ENCODE measurements at regions not wholly inside any gene's neighbourhood (a gene's known extent, or its start where the extent isn't known, plus 50 kb on each side); places are given as distances from the start of the nearest gene placed in this dataset.

- TF ChIP-seq POLR2A (IDR thresholded peaks at IDR 0.05), result no peak
- no peak for TF ChIP-seq CTCF (IDR thresholded peaks at IDR 0.05)
- Histone ChIP-seq H3K9me3 (no peaks in the 10 kb centered on the region), H3K36me3 (no peaks in the 10 kb centered on the region), H3K4me3 (replicated peaks in 1 of 3) (no peak overlapping the region), H3K27me3 (no peaks in the 10 kb centered on the region), H3K4me1 (no peaks in the 10 kb centered on the region), H3K27ac (no peak overlapping the region)
- intact Hi-C loops (cut with DNase I), result no loop called here
- peak; percentile 63 to 67 for DNase-seq
- WGBS, 2 donors, result 25 to 29% methylated on average over 1 of the region's 1 CpG
These were observed 231.0 kb upstream of the B3GALT2 start for GRCh38 chr1:193417403-193417802.

GRCh38 chr1:193416226-193417024 lies 230.0 kb upstream of the B3GALT2 start:
- WGBS, 2 donors, result 92% methylated on average over 7 of the region's 7 CpGs
- no peaks in the 10 kb centered on the region for H3K9me3 ChIP-seq
- H3K27me3 ChIP-seq, result no peaks in the 10 kb centered on the region
- H3K36me3 ChIP-seq, result no peaks in the 10 kb centered on the region
- TF ChIP-seq CTCF (IDR thresholded peaks at IDR 0.05), result no peak
- no peak for TF ChIP-seq POLR2A (IDR thresholded peaks at IDR 0.05)
- no peak overlapping the region for H3K27ac ChIP-seq
- H3K4me1 ChIP-seq, result no peaks in the 10 kb centered on the region
- intact Hi-C loops (cut with DNase I), result no loop called here
- H3K4me3 ChIP-seq (replicated peaks in 1 of 3), result no peak overlapping the region
- no peak for DNase-seq

- H3K9me3 ChIP-seq, result no peaks in the 10 kb centered on the region
- no peaks in the 10 kb centered on the region for H3K27me3 ChIP-seq
- DNase-seq, result no peak
- H3K27ac ChIP-seq, result no peak overlapping the region
- H3K4me3 ChIP-seq (replicated peaks in 1 of 3), result no peak overlapping the region
- intact Hi-C loops (cut with DNase I), result no loop called here
- WGBS, 2 donors, result 81 to 82% methylated on average over 3 of the region's 3 CpGs
- no peak for TF ChIP-seq CTCF (IDR thresholded peaks at IDR 0.05)
- H3K36me3 ChIP-seq, result no peaks in the 10 kb centered on the region
- H3K4me1 ChIP-seq, result no peaks in the 10 kb centered on the region
These were observed 228.8 kb upstream of the B3GALT2 start for GRCh38 chr1:193415256-193415655.

GRCh38 chr1:193413376-193413775 lies 227.0 kb upstream of the B3GALT2 start:
- Histone ChIP-seq H3K36me3 (no peaks in the 10 kb centered on the region), H3K27ac (no peak overlapping the region), H3K9me3 (no peaks in the 10 kb centered on the region), H3K4me1 (peaks cover 0 to 3% of the 10 kb centered on the region in 2 donors), H3K27me3 (no peaks in the 10 kb centered on the region), H3K4me3 (replicated peaks in 1 of 3) (no peak overlapping the region)
- intact Hi-C loops (cut with DNase I), result no loop called here
- no peak for DNase-seq
- 97 to 98% methylated on average over 3 of the region's 3 CpGs for WGBS, 2 donors
- TF ChIP-seq CTCF (IDR thresholded peaks at IDR 0.05) (no peak), POLR2A (IDR thresholded peaks at IDR 0.05) (no peak)

- TF ChIP-seq CTCF (IDR thresholded peaks at IDR 0.05), result no peak
- no peak for TF ChIP-seq POLR2A (IDR thresholded peaks at IDR 0.05)
- Histone ChIP-seq H3K9me3 (no peaks in the 10 kb centered on the region), H3K4me1 (peaks cover 0 to 3% of the 10 kb centered on the region in 2 donors), H3K4me3 (replicated peaks in 1 of 3) (no peak overlapping the region), H3K27ac (no peak overlapping the region), H3K27me3 (no peaks in the 10 kb centered on the region), H3K36me3 (no peaks in the 10 kb centered on the region)
- 92 to 97% methylated on average over 1 of the region's 1 CpG for WGBS, 2 donors
- no peak for DNase-seq
- intact Hi-C loops (cut with DNase I), result no loop called here
These were observed 226.3 kb upstream of the B3GALT2 start for GRCh38 chr1:193412748-193413147.

Measured in thyroid gland (tissue), 4 donors.